OCI-LY3 (cell line): ENCODE measurements at regions not wholly inside any gene's neighbourhood (a gene's known extent, or its start where the extent isn't known, plus 50 kb on each side); places are given as distances from the start of the nearest gene placed in this dataset.

Source experiments
- H2AFZ ChIP-seq: fragments of 200-600, 300-600 bp; shearing (Covaris generic); 2 replicates; pipeline ENCODE4 v1.6.0; 2014; ENCODE audit warnings: antibody characterized with exemption, low read depth, low read length
- H3K27ac ChIP-seq: fragments of 200-600, 300-600 bp; sonication (generic); 2 replicates; pipeline ENCODE4 v1.5.1; 2014; ENCODE audit warnings: mild to moderate bottlenecking, low read length, moderate library complexity, mixed read lengths
- H3K27me3 ChIP-seq: fragments of 200-600, 300-600 bp; sonication (generic); 2 replicates; pipeline ENCODE4 v1.6.1; 2014; ENCODE audit warnings: low read depth, low read length, mixed read lengths
- H3K36me3 ChIP-seq: fragments of 200-600, 300-600 bp; sonication (generic); replicated peaks from 2 replicates; pipeline ENCODE3; 2014; ENCODE audit warnings: low read depth, low read length, mixed read lengths
- H3K4me1 ChIP-seq: fragments of 300-600, 200-600 bp; sonication (generic); 2 replicates; pipeline ENCODE4 v1.6.1; 2014; ENCODE audit warnings: low read length, mixed read lengths
- H3K4me2 ChIP-seq: fragments of 200-600, 300-600 bp; sonication (generic); 2 replicates; pipeline ENCODE4 v1.6.1; 2014; ENCODE audit warnings: low read length, mixed read lengths
- H3K4me3 ChIP-seq: fragments of 300-600, 200-600 bp; sonication (generic); 2 replicates; pipeline ENCODE4 v1.5.1; 2014; ENCODE audit warnings: antibody characterized with exemption, mild to moderate bottlenecking, low read length, moderate library complexity
- H3K79me2 ChIP-seq: fragments of 300-600, 200-600 bp; shearing (Covaris generic); 2 replicates; pipeline ENCODE4 v1.6.1; 2014; ENCODE audit warnings: mild to moderate bottlenecking, low read length, mixed read lengths
- H3K9ac ChIP-seq: fragments of 300-600, 200-600 bp; shearing (Covaris generic); 2 replicates; pipeline ENCODE4 v1.6.0; 2014; ENCODE audit warnings: mild to moderate bottlenecking, low read length, moderate library complexity
- H3K9me3 ChIP-seq: fragments of 200-600, 300-600 bp; shearing (Covaris generic); 2 replicates; pipeline ENCODE4 v1.6.1; 2014; ENCODE audit warnings: low read length, mixed read lengths; ENCODE audit not compliant: insufficient read depth
- H4K20me1 ChIP-seq: fragments of 200-600, 300-600 bp; sonication (generic); 2 replicates; pipeline ENCODE4 v1.6.1; 2016; ENCODE audit warnings: low read length, mixed read lengths; ENCODE audit not compliant: insufficient read depth
- CTCF ChIP-seq: fragments of 200-600, 300-600 bp; sonication (generic); IDR thresholded peaks from 2 replicates; pipeline ENCODE4 v1.5.1; 2014; ENCODE audit warnings: antibody characterized with exemption, low read length, low read depth
- EZH2phosphoT487 ChIP-seq: fragments of 200-600 bp; shearing (Covaris generic); IDR thresholded peaks from 2 replicates; pipeline ENCODE4 v1.6.1; 2018; ENCODE audit warnings: antibody characterized with exemption, mixed run types, low read depth

GRCh38 chr5:124990723-124991122, 244.3 kb upstream of the ZNF608 start:
- no peak for TF ChIP-seq EZH2phosphoT487
- TF ChIP-seq CTCF, result no peak
- Histone ChIP-seq H3K27ac (no peak overlapping the region), H4K20me1 (no peaks in the 10 kb centered on the region)

GRCh38 chr5:124995421-124995820, 249.0 kb upstream of the ZNF608 start:
- Histone ChIP-seq H4K20me1 (no peaks in the 10 kb centered on the region), H3K27me3 (no peaks in the 10 kb centered on the region), H3K79me2 (no peaks in the 10 kb centered on the region), H3K4me2 (no peak overlapping the region), H3K27ac (no peak overlapping the region), H3K9me3 (no peaks in the 10 kb centered on the region), H3K4me3 (no peak overlapping the region), H2AFZ (no peak overlapping the region), H3K36me3 (no peaks in the 10 kb centered on the region), H3K4me1 (peaks cover 11% of the 10 kb centered on the region), H3K9ac (no peak overlapping the region)
- TF ChIP-seq EZH2phosphoT487 (no peak), CTCF (no peak)

More at GRCh38 chr5:124990723-124991122, 244.3 kb upstream of the ZNF608 start:
- H3K4me3 ChIP-seq, result no peak overlapping the region
- no peaks in the 10 kb centered on the region for H3K79me2 ChIP-seq
- peaks cover 2% of the 10 kb centered on the region for H3K36me3 ChIP-seq
- no peaks in the 10 kb centered on the region for H3K9me3 ChIP-seq
- no peaks in the 10 kb centered on the region for H3K4me1 ChIP-seq
- no peak overlapping the region for H3K4me2 ChIP-seq
- H3K9ac ChIP-seq, result no peak overlapping the region
- no peaks in the 10 kb centered on the region for H3K27me3 ChIP-seq
- H2AFZ ChIP-seq, result no peak overlapping the region

DNA sequence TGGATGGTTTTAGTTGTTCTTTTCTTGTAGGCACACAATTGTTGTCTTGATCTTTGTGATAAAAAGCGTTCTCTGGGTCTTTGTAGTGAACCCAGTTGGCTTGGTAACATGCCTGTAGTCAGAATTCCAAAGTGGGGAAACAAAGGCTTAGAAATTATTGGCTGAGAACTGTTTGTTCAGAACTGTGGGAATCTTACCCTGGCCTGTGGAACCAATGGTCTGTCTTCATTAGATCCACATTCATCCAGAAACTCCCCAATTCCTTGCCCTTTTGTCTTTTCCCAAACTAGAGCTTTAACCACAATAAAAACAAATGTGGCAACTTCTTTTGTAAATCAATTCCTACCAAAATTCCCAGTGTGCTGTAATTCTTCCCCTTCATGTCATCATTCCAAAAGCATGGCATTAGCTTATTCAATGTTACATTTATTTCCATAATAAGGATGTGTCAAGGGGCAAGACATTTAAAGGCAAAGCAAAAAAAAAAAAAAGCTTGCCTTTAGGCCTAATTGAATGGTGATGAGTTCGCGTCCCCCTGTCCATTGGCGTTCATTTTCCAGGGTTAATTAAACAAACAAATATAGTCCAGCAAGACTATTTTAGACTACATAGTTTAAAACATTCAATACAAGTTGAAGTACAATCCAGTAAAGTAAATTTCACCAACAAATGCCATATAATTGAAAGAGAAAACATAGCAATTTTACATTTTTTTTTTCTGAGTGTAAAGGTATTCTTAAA, 249.8 kb upstream of the ZNF608 start:
- Histone ChIP-seq H3K4me2 (no peak overlapping the region), H3K27ac (no peak overlapping the region)

DNA sequence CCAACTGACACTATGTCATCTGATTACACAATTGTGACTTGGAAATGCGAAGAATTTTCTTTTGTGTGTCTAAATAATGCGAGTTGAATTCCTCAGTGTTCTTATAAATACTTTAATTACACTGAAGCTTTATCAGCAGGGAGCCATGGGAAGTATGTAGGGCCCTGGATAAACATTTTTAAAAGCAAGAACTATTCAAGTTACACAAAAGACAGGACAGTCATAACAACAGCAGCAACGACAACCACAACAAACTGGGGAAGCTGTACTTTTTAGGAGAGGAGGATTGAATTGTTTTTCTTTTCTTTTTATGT, 250.3 kb upstream of the ZNF608 start:
- no peak overlapping the region for H3K4me2 ChIP-seq
- H3K9ac ChIP-seq, result no peak overlapping the region
- H4K20me1 ChIP-seq, result no peaks in the 10 kb centered on the region
- H3K9me3 ChIP-seq, result no peaks in the 10 kb centered on the region
- H2AFZ ChIP-seq, result no peak overlapping the region
- no peaks in the 10 kb centered on the region for H3K36me3 ChIP-seq
- TF ChIP-seq CTCF, result no peak
- no peak for TF ChIP-seq EZH2phosphoT487
- H3K27ac ChIP-seq, result no peak overlapping the region
- no peaks in the 10 kb centered on the region for H3K79me2 ChIP-seq
- H3K27me3 ChIP-seq, result no peaks in the 10 kb centered on the region
- peaks cover 13% of the 10 kb centered on the region for H3K4me1 ChIP-seq
- H3K4me3 ChIP-seq, result no peak overlapping the region

More for the DNA sequence above, 249.8 kb upstream of the ZNF608 start:
- no peak overlapping the region for H3K9ac ChIP-seq
- no peaks in the 10 kb centered on the region for H4K20me1 ChIP-seq
- H3K27me3 ChIP-seq, result no peaks in the 10 kb centered on the region
- H2AFZ ChIP-seq, result no peak overlapping the region
- peaks cover 11% of the 10 kb centered on the region for H3K4me1 ChIP-seq
- H3K9me3 ChIP-seq, result no peaks in the 10 kb centered on the region
- H3K79me2 ChIP-seq, result no peaks in the 10 kb centered on the region
- no peak for TF ChIP-seq EZH2phosphoT487
- no peak for TF ChIP-seq CTCF
- no peaks in the 10 kb centered on the region for H3K36me3 ChIP-seq
- H3K4me3 ChIP-seq, result no peak overlapping the region
